DMS153 treated with DMSO at 0.1 percent for 48 hours (cell line): ENCODE measurements at regions not wholly inside any gene's neighbourhood (a gene's known extent, or its start where the extent isn't known, plus 50 kb on each side); places are given as distances from the start of the nearest gene placed in this dataset.

Experiments
- DNase-seq: peaks from one replicate; lab custom pipeline; 2025; ENCODE audit not compliant: unreplicated experiment; lab: John Stamatoyannopoulos, UW

GRCh38 chr2:145029873-145030272 is 510.0 kb upstream of the ZEB2 start:
- no peak for DNase-seq

GRCh38 chr2:145029081-145029480 is 509.2 kb upstream of the ZEB2 start:
- DNase-seq, result no peak

- DNase-seq, result no peak
Observed at GRCh38 chr2:145028101-145028920, 508.4 kb upstream of the ZEB2 start.

- no peak for DNase-seq
Observed at GRCh38 chr2:145026456-145027455, 506.8 kb upstream of the ZEB2 start.

GRCh38 chr2:145025382-145025781 is 505.5 kb upstream of the ZEB2 start:
- DNase-seq, result no peak

GRCh38 chr2:145023334-145023934 is 503.5 kb upstream of the ZEB2 start:
- no peak for DNase-seq

GRCh38 chr2:145022666-145023333 is 502.9 kb upstream of the ZEB2 start:
- no peak for DNase-seq

GRCh38 chr2:145021962-145022665 is 502.2 kb upstream of the ZEB2 start:
- no peak for DNase-seq

GRCh38 chr2:145020694-145021093 is 500.8 kb upstream of the ZEB2 start:
- no peak for DNase-seq

- DNase-seq, result no peak
Observed at GRCh38 chr2:145020139-145020538, 500.2 kb upstream of the ZEB2 start.

GRCh38 chr2:145018502-145018901 is 498.6 kb upstream of the ZEB2 start:
- DNase-seq, result no peak

GRCh38 chr2:145017149-145017548 is 497.2 kb upstream of the ZEB2 start:
- no peak for DNase-seq

- no peak for DNase-seq
Observed at GRCh38 chr2:145016711-145017110, 496.8 kb upstream of the ZEB2 start.

- DNase-seq, result no peak
Observed at GRCh38 chr2:145015561-145015960, 495.6 kb upstream of the ZEB2 start.

GRCh38 chr2:145012806-145013205 is 492.9 kb upstream of the ZEB2 start:
- no peak for DNase-seq

GRCh38 chr2:145012214-145012670 is 492.3 kb upstream of the ZEB2 start:
- DNase-seq, result peak; percentile 86

GRCh38 chr2:145010635-145011034 is 490.7 kb upstream of the ZEB2 start:
- DNase-seq, result no peak

GRCh38 chr2:145007960-145008263 is 488.0 kb upstream of the ZEB2 start:
- DNase-seq, result no peak

- no peak for DNase-seq
Observed at GRCh38 chr2:145007093-145007959, 487.4 kb upstream of the ZEB2 start.
